HEK293T (cell line): ENCODE measurements at regions not wholly inside any gene's neighbourhood (a gene's known extent, or its start where the extent isn't known, plus 50 kb on each side); places are given as distances from the start of the nearest gene placed in this dataset.

Experiments
- CTCF ChIA-PET: fragments of 350-600 bp; formaldehyde crosslinking; extraction: SDS; loops from one replicate; lab custom pipeline; 2021; ENCODE audit warnings: antibody characterized with exemption, inconsistent platforms; lab: Yijun Ruan, JAX
- POLR2A ChIA-PET: fragments of 350-600 bp; formaldehyde crosslinking; extraction: SDS; loops from one replicate; lab custom pipeline; 2020; ENCODE audit warnings: antibody characterized with exemption, inconsistent platforms; lab: Yijun Ruan, JAX
- DNase-seq: peaks from one replicate; pipeline ENCODE4 v3.0.0; 2012; ENCODE audit warnings: mixed read lengths; ENCODE audit errors: extremely low spot score
- ARNT ChIP-seq: fragments of 450-650 bp; IDR thresholded peaks from 2 replicates; pipeline ENCODE4 v1.6.1; 2017; ENCODE audit warnings: mild to moderate bottlenecking
- BHLHE40 ChIP-seq: fragments of 450-650 bp; IDR thresholded peaks from 2 replicates; pipeline ENCODE4 v1.6.1; 2016; ENCODE audit warnings: mild to moderate bottlenecking, moderate library complexity, borderline replicate concordance
- CTBP1 ChIP-seq: fragments of 450-650 bp; IDR thresholded peaks from 2 replicates; pipeline ENCODE4 v1.6.1; 2016; ENCODE audit warnings: borderline replicate concordance
- ELF4 ChIP-seq: fragments of 450-650 bp; IDR thresholded peaks from 2 replicates; pipeline ENCODE4 v1.6.1; 2017; ENCODE audit warnings: antibody characterized with exemption
- FOXA1 ChIP-seq: fragments of 450-650 bp; IDR thresholded peaks from 2 replicates; pipeline ENCODE4 v1.6.1; 2016; ENCODE audit warnings: mild to moderate bottlenecking
- FOXK2 ChIP-seq: fragments of 450-650 bp; IDR thresholded peaks from 2 replicates; pipeline ENCODE4 v1.6.1; 2016; ENCODE audit warnings: mild to moderate bottlenecking
- FOXM1 ChIP-seq: fragments of 450-650 bp; IDR thresholded peaks from 2 replicates; pipeline ENCODE4 v1.6.1; 2017; ENCODE audit warnings: mild to moderate bottlenecking, borderline replicate concordance
- HDGF ChIP-seq: fragments of 450-650 bp; IDR thresholded peaks from 2 replicates; pipeline ENCODE4 v1.6.1; 2017; ENCODE audit warnings: antibody characterized with exemption, borderline replicate concordance
- L3MBTL2 ChIP-seq: fragments of 450-650 bp; conservative IDR thresholded peaks from 2 replicates; pipeline ENCODE4 v1.6.1; 2016; ENCODE audit warnings: mild to moderate bottlenecking
- LEF1 ChIP-seq: fragments of 450-650 bp; IDR thresholded peaks from 2 replicates; pipeline ENCODE4 v1.6.1; 2017; ENCODE audit warnings: mild to moderate bottlenecking, borderline replicate concordance
- NFRKB ChIP-seq: fragments of 450-650 bp; IDR thresholded peaks from 2 replicates; pipeline ENCODE4 v1.6.1; 2016; ENCODE audit warnings: mild to moderate bottlenecking, moderate library complexity
- PKNOX1 ChIP-seq: fragments of 450-650 bp; IDR thresholded peaks from 2 replicates; pipeline ENCODE4 v1.6.1; 2016
- SP1 ChIP-seq: fragments of 450-650 bp; IDR thresholded peaks from 2 replicates; pipeline ENCODE4 v1.6.1; 2017
- SUZ12 ChIP-seq: fragments of 450-650 bp; IDR thresholded peaks from 2 replicates; pipeline ENCODE4 v1.6.1; 2016; ENCODE audit warnings: mild to moderate bottlenecking
- TARDBP ChIP-seq: fragments of 450-650 bp; IDR thresholded peaks from 2 replicates; pipeline ENCODE4 v1.6.1; 2016
- ZNF384 ChIP-seq: fragments of 450-650 bp; IDR thresholded peaks from 2 replicates; pipeline ENCODE4 v1.6.1; 2016

GRCh38 chr15:95656595-95656994 is 673.9 kb upstream of the NR2F2 start:
- TF ChIP-seq FOXM1 (no peak), SUZ12 (no peak), CTBP1 (no peak), NFRKB (no peak), HDGF (no peak), BHLHE40 (no peak), PKNOX1 (no peak), FOXA1 (no peak), ARNT (no peak), FOXK2 (no peak)
- DNase-seq: no peak
- ChIA-PET POLR2A (no interaction called here), CTCF (no interaction called here)

- POLR2A ChIA-PET: no interaction called here
- CTCF ChIA-PET: no interaction called here
- TF ChIP-seq LEF1 (no peak), TARDBP (no peak), FOXM1 (no peak), BHLHE40 (no peak), ELF4 (no peak), SP1 (no peak), CTBP1 (no peak), L3MBTL2 (no peak), SUZ12 (no peak), HDGF (no peak), ZNF384 (no peak), ARNT (no peak), NFRKB (no peak), PKNOX1 (no peak), FOXK2 (no peak), FOXA1 (no peak)
- no peak for DNase-seq
Observed at GRCh38 chr15:95658799-95659198, 671.7 kb upstream of the NR2F2 start.

GRCh38 chr15:95659656-95660055 is 670.8 kb upstream of the NR2F2 start:
- ChIA-PET CTCF (no interaction called here), POLR2A (no interaction called here)

GRCh38 chr15:95662638-95663037 is 667.9 kb upstream of the NR2F2 start:
- POLR2A ChIA-PET: no interaction called here
- CTCF ChIA-PET: no interaction called here
- no peak for TF ChIP-seq HDGF
- TF ChIP-seq ARNT: no peak
- TF ChIP-seq L3MBTL2: no peak
- TF ChIP-seq ELF4: no peak
- no peak for TF ChIP-seq BHLHE40
- no peak for TF ChIP-seq FOXA1
- TF ChIP-seq NFRKB: no peak
- TF ChIP-seq TARDBP: no peak
- no peak for TF ChIP-seq SUZ12
- no peak for TF ChIP-seq PKNOX1
- TF ChIP-seq SP1: no peak
- TF ChIP-seq LEF1: no peak
- no peak for TF ChIP-seq CTBP1
- no peak for DNase-seq

More at GRCh38 chr15:95659656-95660055, 670.8 kb upstream of the NR2F2 start:
- no peak for DNase-seq
- no peak for TF ChIP-seq FOXM1
- TF ChIP-seq FOXK2: no peak
- TF ChIP-seq CTBP1: no peak
- no peak for TF ChIP-seq BHLHE40
- no peak for TF ChIP-seq L3MBTL2
- TF ChIP-seq FOXA1: no peak
- TF ChIP-seq HDGF: no peak

- no peak for DNase-seq
- TF ChIP-seq PKNOX1: no peak
- TF ChIP-seq ELF4: no peak
- no peak for TF ChIP-seq FOXK2
- TF ChIP-seq LEF1: no peak
- TF ChIP-seq SUZ12: no peak
- no peak for TF ChIP-seq SP1
- TF ChIP-seq HDGF: no peak
- TF ChIP-seq FOXA1: no peak
- TF ChIP-seq ZNF384: no peak
- TF ChIP-seq TARDBP: no peak
- no peak for TF ChIP-seq ARNT
- TF ChIP-seq L3MBTL2: no peak
- no peak for TF ChIP-seq CTBP1
- no peak for TF ChIP-seq NFRKB
- no peak for TF ChIP-seq FOXM1
- TF ChIP-seq BHLHE40: no peak
- ChIA-PET CTCF (interaction anchor here (0.7 kb wide), 1 partner anchor 1398 kb away, joined by 3 read pairs; no protein-coding TSS in a partner anchor), POLR2A (no interaction called here)
Observed at GRCh38 chr15:95663156-95664100, 667.1 kb upstream of the NR2F2 start.
